ENCODE measurements at regions not wholly inside any gene's neighbourhood (a gene's known extent, or its start where the extent isn't known, plus 50 kb on each side); places are given as distances from the start of the nearest gene placed in this dataset.

DNA sequence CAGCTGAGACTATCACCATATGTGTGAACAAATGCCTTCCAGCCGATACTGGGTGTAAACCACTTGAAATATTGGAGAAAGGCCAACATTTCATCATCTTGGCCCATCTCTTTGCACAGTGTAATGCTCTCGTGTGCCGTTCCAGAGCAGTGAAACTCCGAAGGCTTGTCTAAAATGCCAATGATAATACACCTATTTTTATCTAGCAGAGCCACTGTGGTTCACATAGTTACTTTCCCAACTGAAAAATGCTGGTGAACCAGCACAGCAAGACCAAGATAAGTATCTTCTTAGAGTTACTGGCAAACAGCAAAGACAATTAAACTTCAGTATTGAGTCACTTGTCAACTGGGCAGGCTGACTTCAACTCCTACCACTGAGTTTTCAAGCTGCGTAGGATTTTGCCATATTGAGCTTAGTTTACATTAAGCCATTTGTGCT is 379.9 kb upstream of the ACTBL2 start:
- H3K27ac ChIP-seq: no peak overlapping the region
- H3K9me3 ChIP-seq: no peaks in the 10 kb centered on the region
- WGBS, 5 donors: 55 to 75% (median 62%) methylated on average over 5 of the region's 5 CpGs
- no peaks in the 10 kb centered on the region for H3K4me1 ChIP-seq
- TF ChIP-seq EP300 (IDR thresholded peaks at IDR 0.05) (no peak), POLR2AphosphoS5 (IDR thresholded peaks at IDR 0.05) (no peak), POLR2A (IDR thresholded peaks at IDR 0.05) (no peak)
- TF ChIP-seq, protein P1, sequence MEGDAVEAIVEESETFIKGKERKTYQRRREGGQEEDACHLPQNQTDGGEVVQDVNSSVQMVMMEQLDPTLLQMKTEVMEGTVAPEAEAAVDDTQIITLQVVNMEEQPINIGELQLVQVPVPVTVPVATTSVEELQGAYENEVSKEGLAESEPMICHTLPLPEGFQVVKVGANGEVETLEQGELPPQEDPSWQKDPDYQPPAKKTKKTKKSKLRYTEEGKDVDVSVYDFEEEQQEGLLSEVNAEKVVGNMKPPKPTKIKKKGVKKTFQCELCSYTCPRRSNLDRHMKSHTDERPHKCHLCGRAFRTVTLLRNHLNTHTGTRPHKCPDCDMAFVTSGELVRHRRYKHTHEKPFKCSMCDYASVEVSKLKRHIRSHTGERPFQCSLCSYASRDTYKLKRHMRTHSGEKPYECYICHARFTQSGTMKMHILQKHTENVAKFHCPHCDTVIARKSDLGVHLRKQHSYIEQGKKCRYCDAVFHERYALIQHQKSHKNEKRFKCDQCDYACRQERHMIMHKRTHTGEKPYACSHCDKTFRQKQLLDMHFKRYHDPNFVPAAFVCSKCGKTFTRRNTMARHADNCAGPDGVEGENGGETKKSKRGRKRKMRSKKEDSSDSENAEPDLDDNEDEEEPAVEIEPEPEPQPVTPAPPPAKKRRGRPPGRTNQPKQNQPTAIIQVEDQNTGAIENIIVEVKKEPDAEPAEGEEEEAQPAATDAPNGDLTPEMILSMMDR (IDR thresholded peaks at IDR 0.05): no peak
- DNase-seq: peak in 1 of 2 donors; percentile 6
- H3K36me3 ChIP-seq: no peaks in the 10 kb centered on the region
- no peak overlapping the region for H3K4me3 ChIP-seq
- no peaks in the 10 kb centered on the region for H3K27me3 ChIP-seq
- intact Hi-C loops (cut with DNase I; ENCODE audit: low total_unique reads): no loop called here

DNA sequence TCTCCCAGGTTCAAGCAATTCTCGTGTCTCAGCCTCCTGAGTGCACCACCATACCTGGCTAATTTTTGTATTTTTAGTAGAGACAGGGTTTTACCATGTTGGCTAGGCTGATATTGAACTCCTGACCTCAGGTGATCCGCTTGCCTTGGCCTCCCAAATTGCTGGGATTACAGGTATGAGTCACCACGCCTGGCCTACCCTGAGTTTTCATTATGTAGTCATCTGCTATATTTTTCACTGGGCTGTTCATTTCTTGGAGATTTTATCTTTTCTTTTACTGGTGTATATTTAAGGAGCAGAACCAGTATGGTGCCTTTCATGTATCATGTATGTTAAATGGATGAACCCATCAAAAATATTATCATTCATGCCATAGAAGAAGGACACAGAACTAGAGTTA is 377.0 kb upstream of the ACTBL2 start:
- intact Hi-C loops (cut with DNase I; ENCODE audit: low total_unique reads): no loop called here
- H3K4me1 ChIP-seq: no peaks in the 10 kb centered on the region
- no peaks in the 10 kb centered on the region for H3K9me3 ChIP-seq
- no peak for DNase-seq
- H3K27ac ChIP-seq: no peak overlapping the region
- no peaks in the 10 kb centered on the region for H3K36me3 ChIP-seq
- H3K27me3 ChIP-seq: no peaks in the 10 kb centered on the region
- 89 to 95% (median 90%) methylated on average over 3 of the region's 3 CpGs for WGBS, 5 donors
- no peak for TF ChIP-seq POLR2A (IDR thresholded peaks at IDR 0.05)
- TF ChIP-seq EP300 (IDR thresholded peaks at IDR 0.05): no peak
- no peak for TF ChIP-seq POLR2AphosphoS5 (IDR thresholded peaks at IDR 0.05)
- TF ChIP-seq, protein P1 (IDR thresholded peaks at IDR 0.05): no peak
- H3K4me3 ChIP-seq: no peak overlapping the region

DNA sequence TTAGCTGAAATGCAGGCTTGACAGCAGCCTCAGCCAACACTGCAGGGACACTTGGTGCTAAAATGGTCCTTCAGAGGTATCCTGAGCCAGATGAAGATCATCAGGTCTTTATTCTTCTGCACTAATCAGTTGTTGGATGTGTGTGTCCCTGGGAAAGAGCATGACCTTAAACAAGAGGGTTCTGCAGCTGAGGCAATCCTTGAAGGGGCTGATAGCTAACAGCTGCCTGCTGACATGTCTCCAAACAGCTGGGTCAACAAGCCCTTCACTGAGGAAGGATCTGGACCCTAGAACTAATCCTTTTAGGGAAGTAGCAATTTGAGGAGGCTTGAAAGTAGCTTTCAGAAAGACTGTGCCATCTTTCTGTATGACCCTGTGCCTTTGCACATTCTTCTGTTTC is 376.3 kb upstream of the ACTBL2 start:
- H3K4me1 ChIP-seq: no peaks in the 10 kb centered on the region
- intact Hi-C loops (cut with DNase I; ENCODE audit: low total_unique reads): no loop called here
- H3K9me3 ChIP-seq: no peaks in the 10 kb centered on the region
- no peak for TF ChIP-seq POLR2A (IDR thresholded peaks at IDR 0.05)
- TF ChIP-seq, protein P1 (IDR thresholded peaks at IDR 0.05): no peak
- no peak for TF ChIP-seq EP300 (IDR thresholded peaks at IDR 0.05)
- no peak for TF ChIP-seq POLR2AphosphoS5 (IDR thresholded peaks at IDR 0.05)
- no peak overlapping the region for H3K27ac ChIP-seq
- H3K27me3 ChIP-seq: no peaks in the 10 kb centered on the region
- no peak overlapping the region for H3K4me3 ChIP-seq
- no peaks in the 10 kb centered on the region for H3K36me3 ChIP-seq
- peak in 1 of 2 donors; percentile 45 for DNase-seq

DNA sequence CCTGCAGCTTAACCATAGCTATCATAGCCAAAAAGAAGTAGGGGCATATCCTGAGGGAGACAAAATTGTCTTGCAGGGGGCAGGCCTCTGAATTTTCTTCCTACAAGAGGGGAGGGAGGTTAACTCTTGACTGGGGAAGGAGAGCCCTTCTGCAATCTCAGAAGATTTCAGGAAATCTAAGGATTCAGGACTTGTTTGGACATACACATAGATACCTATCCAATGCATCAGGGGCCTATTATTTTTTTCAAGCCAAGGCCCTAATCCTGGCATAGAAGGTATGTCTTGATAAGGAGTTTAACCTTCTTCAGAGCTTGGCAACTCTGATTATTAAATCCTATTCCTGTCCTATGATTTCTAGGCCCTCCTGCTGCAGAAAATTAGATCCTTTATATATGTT is 375.1 kb upstream of the ACTBL2 start:
- TF ChIP-seq POLR2A (IDR thresholded peaks at IDR 0.05): no peak
- TF ChIP-seq POLR2AphosphoS5 (IDR thresholded peaks at IDR 0.05): no peak
- TF ChIP-seq, protein P1 (IDR thresholded peaks at IDR 0.05): no peak
- no peak for TF ChIP-seq EP300 (IDR thresholded peaks at IDR 0.05)
- no peaks in the 10 kb centered on the region for H3K4me1 ChIP-seq
- no peaks in the 10 kb centered on the region for H3K36me3 ChIP-seq
- no peak overlapping the region for H3K27ac ChIP-seq
- intact Hi-C loops (cut with DNase I; ENCODE audit: low total_unique reads): no loop called here
- no peaks in the 10 kb centered on the region for H3K27me3 ChIP-seq
- H3K9me3 ChIP-seq: no peaks in the 10 kb centered on the region
- no peak overlapping the region for H3K4me3 ChIP-seq
- DNase-seq: no peak

Data from stomach (tissue), 8 donors.